Trophoblast cell (in vitro differentiated cells and primary cell): ENCODE measurements at regions not wholly inside any gene's neighbourhood (a gene's known extent, or its start where the extent isn't known, plus 50 kb on each side); places are given as distances from the start of the nearest gene placed in this dataset.

ENCODE experiments used
- DNase-seq, 2 donors: peaks; one replicate each; pipeline ENCODE4 v3.0.0-alpha.2; 2016
- H2AFZ ChIP-seq: 2 replicates; pipeline ENCODE4 v1.6.1; 2013; ENCODE audit warnings: low read length, moderate library complexity, mild to moderate bottlenecking; ENCODE audit not compliant: insufficient read depth, poor library complexity
- H2AK5ac ChIP-seq: 2 replicates; pipeline ENCODE4 v1.6.1; 2013; ENCODE audit warnings: mild to moderate bottlenecking, low read length
- H2BK120ac ChIP-seq: 2 replicates; pipeline ENCODE4 v1.6.1; 2013; ENCODE audit warnings: low read length, mild to moderate bottlenecking, moderate library complexity; ENCODE audit not compliant: insufficient read depth, poor library complexity
- H2BK12ac ChIP-seq: 2 replicates; pipeline ENCODE4 v1.6.1; 2013; ENCODE audit warnings: mild to moderate bottlenecking, low read length, moderate library complexity
- H2BK5ac ChIP-seq: 2 replicates; pipeline ENCODE4 v1.6.1; 2013; ENCODE audit warnings: low read length, low read depth, moderate library complexity, mild to moderate bottlenecking; ENCODE audit not compliant: poor library complexity
- H3K14ac ChIP-seq: 2 replicates; pipeline ENCODE4 v1.6.1; 2013; ENCODE audit warnings: mild to moderate bottlenecking, low read length
- H3K18ac ChIP-seq: 2 replicates; pipeline ENCODE4 v1.6.1; 2013; ENCODE audit warnings: mild to moderate bottlenecking, low read length
- H3K23ac ChIP-seq: 2 replicates; pipeline ENCODE4 v1.6.1; 2013; ENCODE audit warnings: low read length
- H3K27ac ChIP-seq: 2 replicates; pipeline ENCODE4 v1.5.1; 2013; ENCODE audit warnings: low read depth, mild to moderate bottlenecking, inconsistent platforms, low read length, moderate library complexity
- H3K27me3 ChIP-seq: 2 replicates; pipeline ENCODE4 v1.6.1; 2013; ENCODE audit warnings: inconsistent platforms, mild to moderate bottlenecking, low read length, moderate library complexity; ENCODE audit not compliant: insufficient read depth
- H3K36me3 ChIP-seq, 2 experiments: 1 replicate in 1 of 2; 2 replicates in 1 of 2; pipeline ENCODE4 v1.6.1; 2013; ENCODE audit warnings: low read length in 2 of 2, mild to moderate bottlenecking in 2 of 2, moderate library complexity in 1 of 2; ENCODE audit not compliant: insufficient read depth in 2 of 2, control insufficient read depth in 1 of 2
- H3K4ac ChIP-seq: 2 replicates; pipeline ENCODE4 v1.6.1; 2013; ENCODE audit warnings: low read depth, mild to moderate bottlenecking, low read length, moderate library complexity
- H3K4me1 ChIP-seq, 2 experiments: 1 replicate in 1 of 2; 2 replicates in 1 of 2; pipeline ENCODE4 v1.6.1; 2013; ENCODE audit warnings: low read length in 2 of 2, mild to moderate bottlenecking in 2 of 2, moderate library complexity in 1 of 2; ENCODE audit not compliant: insufficient read depth in 2 of 2, control insufficient read depth in 1 of 2
- H3K4me2 ChIP-seq: 2 replicates; pipeline ENCODE4 v1.6.1; 2013; ENCODE audit warnings: inconsistent platforms, mild to moderate bottlenecking, low read length, moderate library complexity
- H3K4me3 ChIP-seq: 2 replicates; pipeline ENCODE4 v1.5.1; 2013; ENCODE audit warnings: mild to moderate bottlenecking, low read depth, low read length, inconsistent platforms
- H3K79me1 ChIP-seq: one replicate; pipeline ENCODE4 v1.6.1; 2013; ENCODE audit warnings: low read length
- H3K79me2 ChIP-seq: 2 replicates; pipeline ENCODE4 v1.6.1; 2013; ENCODE audit warnings: low read length, mild to moderate bottlenecking; ENCODE audit not compliant: control insufficient read depth, insufficient read depth, poor library complexity
- H3K9ac ChIP-seq: 2 replicates; pipeline ENCODE4 v1.6.1; 2013; ENCODE audit warnings: mild to moderate bottlenecking, low read length
- H3K9me3 ChIP-seq: 2 replicates; pipeline ENCODE4 v1.6.1; 2013; ENCODE audit warnings: low read depth, mild to moderate bottlenecking, control low read depth, inconsistent platforms, low read length; ENCODE audit not compliant: insufficient read depth
- H4K12ac ChIP-seq: 2 replicates; pipeline ENCODE4 v1.6.1; 2013; ENCODE audit warnings: low read depth, mild to moderate bottlenecking, low read length, moderate library complexity
- H4K8ac ChIP-seq: 2 replicates; pipeline ENCODE4 v1.6.1; 2013; ENCODE audit warnings: low read depth, mild to moderate bottlenecking, low read length, moderate library complexity
- H4K91ac ChIP-seq: one replicate; pipeline ENCODE4 v1.6.1; 2013; ENCODE audit warnings: low read depth, mild to moderate bottlenecking, low read length, moderate library complexity
- WGBS: extraction: QIAGEN DNeasy Blood & Tissue Kit; methylation state at CpG from one replicate; pipeline ENCODE4 v1.1.7; 2013; ENCODE audit warnings: missing lambda C conversion rate; ENCODE audit not compliant: insufficient read length, insufficient coverage; ENCODE audit errors: extremely low coverage; 5-methylcytosine and 5-hydroxymethylcytosine counted together

- Histone ChIP-seq H4K12ac (no peak overlapping the region), H3K9me3 (no peaks in the 10 kb centered on the region), H3K4ac (no peak overlapping the region), H3K27ac (no peak overlapping the region), H3K27me3 (no peaks in the 10 kb centered on the region), H4K91ac (no peak overlapping the region), H3K18ac (no peak overlapping the region), H3K36me3 (no peaks in the 10 kb centered on the region), H3K4me3 (no peak overlapping the region), H3K9ac (no peak overlapping the region), H2AFZ (no peak overlapping the region), H2BK12ac (no peak overlapping the region), H3K4me2 (no peak overlapping the region), H3K79me1 (no peaks in the 10 kb centered on the region), H2BK5ac (no peak overlapping the region), H3K14ac (no peak overlapping the region), H2BK120ac (no peak overlapping the region), H4K8ac (no peak overlapping the region), H3K79me2 (no peaks in the 10 kb centered on the region), H2AK5ac (no peak overlapping the region), H3K23ac (no peak overlapping the region), H3K4me1 (peaks cover 2 to 5% of the 10 kb centered on the region in 2 experiments)
- WGBS = no CpG with 5 or more reads among the region's 5 CpGs
- peak in 1 of 2 donors; percentile 26 for DNase-seq
Measured at GRCh38 chr1:81512252-81513003, 288.3 kb upstream of the ADGRL2 start.

DNA sequence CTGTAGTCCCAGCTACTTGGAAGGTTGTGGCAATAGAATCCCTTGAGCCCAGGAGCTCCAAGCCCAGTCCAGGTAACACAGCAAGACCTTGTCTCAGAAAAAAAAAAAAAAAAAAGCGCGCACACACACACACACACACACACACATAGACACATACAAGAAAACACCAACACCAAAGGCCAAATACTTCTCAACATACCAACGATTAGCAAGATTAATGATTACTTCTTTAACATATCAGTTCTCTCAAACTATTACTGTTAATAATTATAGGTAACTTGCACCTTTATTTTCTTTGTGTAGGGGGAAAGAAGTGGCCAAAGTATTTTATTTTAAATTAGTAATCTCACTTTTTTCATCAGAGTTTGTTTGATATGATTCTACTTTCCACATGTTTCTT is 289.5 kb upstream of the ADGRL2 start:
- Histone ChIP-seq H3K79me2 (no peaks in the 10 kb centered on the region), H2BK12ac (no peak overlapping the region), H2AK5ac (no peak overlapping the region), H3K9me3 (no peaks in the 10 kb centered on the region), H3K9ac (no peak overlapping the region), H2BK5ac (no peak overlapping the region), H3K23ac (no peak overlapping the region), H3K79me1 (no peaks in the 10 kb centered on the region), H2AFZ (no peak overlapping the region), H3K14ac (no peak overlapping the region), H4K91ac (no peak overlapping the region), H3K36me3 (no peaks in the 10 kb centered on the region), H3K4me3 (no peak overlapping the region), H3K4me2 (no peak overlapping the region), H2BK120ac (no peak overlapping the region), H3K4me1 (peaks cover 2 to 4% of the 10 kb centered on the region in 2 experiments), H4K8ac (no peak overlapping the region), H3K18ac (no peak overlapping the region), H3K27me3 (no peaks in the 10 kb centered on the region), H4K12ac (no peak overlapping the region), H3K4ac (no peak overlapping the region), H3K27ac (no peak overlapping the region)
- WGBS = no CpG with 5 or more reads among the region's 3 CpGs
- no peak for DNase-seq

- Histone ChIP-seq H3K27me3 (no peaks in the 10 kb centered on the region), H3K79me2 (no peaks in the 10 kb centered on the region), H3K9me3 (no peaks in the 10 kb centered on the region), H3K9ac (no peak overlapping the region), H3K18ac (no peak overlapping the region), H2BK5ac (no peak overlapping the region), H2AFZ (no peak overlapping the region), H2BK12ac (no peak overlapping the region), H4K12ac (no peak overlapping the region), H4K91ac (no peak overlapping the region), H3K4me3 (no peak overlapping the region), H2AK5ac (no peak overlapping the region), H3K14ac (no peak overlapping the region), H3K79me1 (no peaks in the 10 kb centered on the region), H4K8ac (no peak overlapping the region), H3K4me2 (no peak overlapping the region), H3K36me3 (no peaks in the 10 kb centered on the region), H3K4ac (no peak overlapping the region), H3K4me1 (peaks cover 2 to 4% of the 10 kb centered on the region in 2 experiments), H3K27ac (no peak overlapping the region), H3K23ac (no peak overlapping the region), H2BK120ac (no peak overlapping the region)
- DNase-seq = no peak
- WGBS = no CpG with 5 or more reads among the region's 3 CpGs
Measured at GRCh38 chr1:81510701-81511100, 290.0 kb upstream of the ADGRL2 start.

- WGBS = no CpG with 5 or more reads among the region's 5 CpGs
- DNase-seq = peak; percentile 8 to 47
Measured at GRCh38 chr1:81509594-81509993, 291.1 kb upstream of the ADGRL2 start.

More at GRCh38 chr1:81509594-81509993, 291.1 kb upstream of the ADGRL2 start:
- H4K91ac ChIP-seq = no peak overlapping the region
- H3K27me3 ChIP-seq = no peaks in the 10 kb centered on the region
- no peaks in the 10 kb centered on the region for H3K9me3 ChIP-seq
- no peak overlapping the region for H3K9ac ChIP-seq
- H2BK12ac ChIP-seq = no peak overlapping the region
- no peak overlapping the region for H2AFZ ChIP-seq
- H3K79me2 ChIP-seq = no peaks in the 10 kb centered on the region
- H3K14ac ChIP-seq = no peak overlapping the region
- H3K4me3 ChIP-seq = no peak overlapping the region
- no peak overlapping the region for H2BK5ac ChIP-seq
- H3K23ac ChIP-seq = no peak overlapping the region
- H3K36me3 ChIP-seq = no peaks in the 10 kb centered on the region
- H3K4me1 ChIP-seq = peaks cover 2 to 4% of the 10 kb centered on the region in 2 experiments
- H4K12ac ChIP-seq = no peak overlapping the region
- H3K4ac ChIP-seq = no peak overlapping the region
- H3K27ac ChIP-seq = peak overlapping the region; percentile 53
- no peak overlapping the region for H2BK120ac ChIP-seq
- H3K4me2 ChIP-seq = no peak overlapping the region
- H4K8ac ChIP-seq = no peak overlapping the region
- H2AK5ac ChIP-seq = no peak overlapping the region
- no peaks in the 10 kb centered on the region for H3K79me1 ChIP-seq
- no peak overlapping the region for H3K18ac ChIP-seq
